AG04449 (cell line): ENCODE measurements at regions not wholly inside any gene's neighbourhood (a gene's known extent, or its start where the extent isn't known, plus 50 kb on each side); places are given as distances from the start of the nearest gene placed in this dataset.
"Not testable (repeated sequence)": the region's sequence is repeated elsewhere in the genome, so short reads cannot be mapped to it uniquely, and the experiment has no call there.

Source experiments
- CTCF ChIA-PET: fragments of 350-600 bp; formaldehyde crosslinking; extraction: SDS; loops from one replicate; lab custom pipeline; 2021; ENCODE audit warnings: antibody characterized with exemption; lab: Yijun Ruan, JAX
- POLR2A ChIA-PET: fragments of 400-600, 350-600 bp; formaldehyde crosslinking; extraction: SDS; loops from one replicate; lab custom pipeline; 2020; ENCODE audit warnings: antibody characterized with exemption, inconsistent platforms; lab: Yijun Ruan, JAX
- DNase-seq: peaks from one replicate; pipeline ENCODE4 v3.0.0-alpha.2; 2010; ENCODE audit warnings: low read depth, low spot score
- H3K4me3 ChIP-seq: 2 replicates; pipeline ENCODE4 v1.5.1; 2011; ENCODE audit warnings: low read depth, mild to moderate bottlenecking, control low read depth, low read length
- TF ChIP-seq, protein P1 (sequence below): IDR thresholded peaks from one replicate; pipeline ENCODE4 v1.5.1; 2011; ENCODE audit warnings: mild to moderate bottlenecking, moderate library complexity, low read length, control low read depth, inconsistent platforms; ENCODE audit not compliant: insufficient read depth; ENCODE audit errors: missing control alignments

DNA sequence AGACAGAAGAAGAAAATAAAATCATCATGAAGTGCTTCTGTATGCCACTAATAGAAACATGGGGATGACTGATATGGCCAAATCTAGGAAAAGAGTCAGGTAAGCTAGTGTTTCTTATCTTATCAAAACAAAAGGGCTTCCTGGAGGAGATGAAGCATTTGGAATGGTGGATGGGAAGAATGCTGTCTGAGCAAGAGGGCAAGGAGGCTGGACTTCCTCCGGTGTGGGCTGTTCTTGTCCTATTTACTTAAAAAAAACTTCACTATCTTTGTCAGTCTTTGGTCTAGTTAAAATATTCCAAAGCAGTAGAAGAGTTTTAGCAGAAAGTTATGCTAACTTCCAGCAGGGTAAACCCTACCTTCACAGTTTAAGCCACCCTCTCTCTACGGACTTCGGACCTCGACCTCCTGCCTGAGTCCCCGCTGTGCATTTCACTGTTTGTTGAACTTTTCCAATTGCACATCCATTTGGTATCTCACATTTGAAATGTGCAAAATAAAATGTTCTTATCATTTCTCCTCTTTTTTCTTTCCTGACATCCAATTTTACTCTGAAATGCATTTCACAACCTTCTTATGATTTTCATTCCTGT is 64.8 kb upstream of the TSPAN2 start:
- DNase-seq: no peak

DNA sequence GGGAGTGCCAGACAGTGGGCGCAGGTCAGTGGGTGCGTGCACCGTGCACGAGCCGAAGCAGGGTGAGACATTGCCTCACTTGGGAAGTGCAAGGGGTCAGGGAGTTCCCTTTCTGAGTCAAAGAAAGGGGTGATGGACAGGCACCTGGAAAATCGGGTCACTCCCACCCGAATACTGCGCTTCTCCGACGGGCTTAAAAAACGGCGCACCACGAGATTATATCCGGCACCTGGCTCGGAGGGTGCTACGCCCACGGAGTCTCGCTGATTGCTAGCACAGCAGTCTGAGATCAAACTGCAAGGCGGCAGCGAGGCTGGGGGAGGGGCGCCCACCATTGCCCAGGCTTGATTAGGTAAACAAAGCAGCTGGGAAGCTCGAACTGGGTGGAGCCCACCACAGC is 58.6 kb upstream of the TSPAN2 start:
- CTCF ChIA-PET: interaction anchor here (2.4 kb wide), 1 partner anchor 10 kb away, joined by 6 read pairs; no protein-coding TSS in a partner anchor
- POLR2A ChIA-PET, H3K4me3 ChIP-seq, DNase-seq: not testable (repeated sequence)

More for the DNA sequence above, 64.8 kb upstream of the TSPAN2 start:
- CTCF ChIA-PET: no interaction called here
- TF ChIP-seq, protein P1, sequence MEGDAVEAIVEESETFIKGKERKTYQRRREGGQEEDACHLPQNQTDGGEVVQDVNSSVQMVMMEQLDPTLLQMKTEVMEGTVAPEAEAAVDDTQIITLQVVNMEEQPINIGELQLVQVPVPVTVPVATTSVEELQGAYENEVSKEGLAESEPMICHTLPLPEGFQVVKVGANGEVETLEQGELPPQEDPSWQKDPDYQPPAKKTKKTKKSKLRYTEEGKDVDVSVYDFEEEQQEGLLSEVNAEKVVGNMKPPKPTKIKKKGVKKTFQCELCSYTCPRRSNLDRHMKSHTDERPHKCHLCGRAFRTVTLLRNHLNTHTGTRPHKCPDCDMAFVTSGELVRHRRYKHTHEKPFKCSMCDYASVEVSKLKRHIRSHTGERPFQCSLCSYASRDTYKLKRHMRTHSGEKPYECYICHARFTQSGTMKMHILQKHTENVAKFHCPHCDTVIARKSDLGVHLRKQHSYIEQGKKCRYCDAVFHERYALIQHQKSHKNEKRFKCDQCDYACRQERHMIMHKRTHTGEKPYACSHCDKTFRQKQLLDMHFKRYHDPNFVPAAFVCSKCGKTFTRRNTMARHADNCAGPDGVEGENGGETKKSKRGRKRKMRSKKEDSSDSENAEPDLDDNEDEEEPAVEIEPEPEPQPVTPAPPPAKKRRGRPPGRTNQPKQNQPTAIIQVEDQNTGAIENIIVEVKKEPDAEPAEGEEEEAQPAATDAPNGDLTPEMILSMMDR: no peak
- POLR2A ChIA-PET: no interaction called here
- no peak overlapping the region for H3K4me3 ChIP-seq

DNA sequence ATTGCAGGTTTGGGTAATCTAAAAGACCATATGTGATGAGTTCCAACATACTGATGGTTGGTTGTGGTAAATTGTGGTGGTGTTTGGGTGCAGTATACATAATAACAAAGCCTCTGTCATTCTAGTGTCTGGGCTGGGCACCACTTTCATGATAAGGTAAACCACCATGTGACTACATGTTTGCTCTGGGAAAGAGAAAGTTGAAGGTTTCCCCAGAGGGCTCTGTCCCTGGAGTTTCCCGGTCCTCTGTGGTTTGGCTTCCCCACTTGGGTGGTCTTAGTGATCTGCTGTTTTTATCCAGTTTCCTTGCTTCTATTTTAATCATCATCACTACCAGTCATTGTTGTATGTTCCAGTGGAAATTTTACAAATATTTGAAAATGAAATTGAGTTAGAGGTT is 55.9 kb upstream of the TSPAN2 start:
- POLR2A ChIA-PET: interaction anchor here (1.2 kb wide), 1 partner anchor 13 kb away, joined by 3 read pairs; no protein-coding TSS in a partner anchor

DNA sequence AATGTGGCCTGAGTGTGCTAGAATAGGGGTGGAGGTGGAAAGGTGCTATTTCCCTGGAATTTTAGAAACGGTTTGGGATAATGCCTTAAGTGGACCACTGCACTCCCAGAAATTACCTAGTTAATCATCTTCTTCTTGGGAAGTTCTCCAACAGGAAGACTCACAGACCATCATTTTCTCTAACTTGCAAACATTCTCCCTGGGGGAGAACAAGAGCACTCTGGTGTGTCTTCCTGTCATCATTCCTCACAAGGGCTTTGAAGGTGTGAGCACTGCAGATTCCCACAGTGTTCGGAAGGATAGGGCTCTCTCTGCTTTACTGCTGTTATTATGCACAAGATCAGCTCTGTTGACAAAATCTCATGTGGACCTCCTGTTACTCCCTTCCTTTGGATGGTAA is 54.9 kb upstream of the TSPAN2 start:
- ChIA-PET POLR2A (interaction anchor here (1.2 kb wide), 1 partner anchor 14 kb away, joined by 3 read pairs; no protein-coding TSS in a partner anchor), CTCF (interaction anchor here (1.6 to 10.2 kb wide), 4 partner anchors 16 to 450 kb away, joined by 5 to 199 read pairs (median 122); no protein-coding TSS in a partner anchor)
- TF ChIP-seq, protein P1: no peak

More for the DNA sequence above, 55.9 kb upstream of the TSPAN2 start:
- TF ChIP-seq, protein P1: no peak
- DNase-seq: no peak
- no peak overlapping the region for H3K4me3 ChIP-seq
- CTCF ChIA-PET: interaction anchor here (9.8 to 10.2 kb wide), 2 partner anchors 131 to 449 kb away, joined by 182 to 199 read pairs; no protein-coding TSS in a partner anchor

DNA sequence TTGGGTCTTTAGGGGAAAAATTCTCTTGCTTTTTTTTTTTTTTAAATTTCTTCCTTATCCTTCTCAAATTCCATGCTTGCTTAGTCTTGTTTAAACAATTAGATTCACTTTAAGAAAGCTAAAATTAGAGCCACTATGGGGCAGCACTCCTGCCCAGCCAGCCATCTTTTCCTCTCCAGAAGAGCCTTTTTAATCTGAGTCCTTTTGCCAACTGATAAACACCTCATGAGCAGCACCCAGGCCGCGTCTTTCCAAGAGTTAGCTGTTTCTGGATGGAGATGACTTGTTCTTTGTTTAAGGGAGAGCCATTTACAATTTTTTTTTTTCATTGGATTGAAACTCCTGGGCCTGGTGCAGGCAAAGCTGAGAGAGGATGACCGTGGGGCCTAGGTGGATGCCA is 53.3 kb upstream of the TSPAN2 start:
- DNase-seq: no peak
- ChIA-PET POLR2A (interaction anchor here (0.7 to 2.1 kb wide), 4 partner anchors 37 to 195 kb away, joined by 3 to 9 read pairs (median 4); partner anchors contain the start of gene NGF), CTCF (interaction anchor here (0.6 to 10.2 kb wide), 34 partner anchors 13 to 532 kb away, joined by 3 to 199 read pairs (median 4); no protein-coding TSS in a partner anchor)
- TF ChIP-seq, protein P1: peak; percentile 10
- H3K4me3 ChIP-seq: no peak overlapping the region

More for the DNA sequence above, 54.9 kb upstream of the TSPAN2 start:
- no peak for DNase-seq
- H3K4me3 ChIP-seq: no peak overlapping the region

DNA sequence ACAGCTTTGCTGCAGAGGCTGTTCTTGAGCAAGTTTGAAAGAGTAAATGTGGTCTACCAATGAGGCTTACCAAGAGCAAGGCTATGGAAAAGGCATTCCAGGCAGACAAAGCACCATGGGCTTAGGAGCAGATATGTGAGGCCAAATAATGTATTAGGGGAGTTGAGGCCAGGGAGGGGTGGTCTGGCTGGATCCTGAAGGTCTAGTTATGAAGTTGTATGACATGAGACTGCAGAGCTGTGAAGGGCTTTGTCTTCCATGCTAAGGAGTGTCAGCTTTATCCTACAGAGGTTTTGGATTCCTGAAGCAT is 51.8 kb upstream of the TSPAN2 start:
- TF ChIP-seq, protein P1: no peak
- CTCF ChIA-PET: interaction anchor here (1.0 to 10.2 kb wide), 13 partner anchors 16 to 453 kb away, joined by 3 to 199 read pairs (median 10); no protein-coding TSS in a partner anchor
- no peak overlapping the region for H3K4me3 ChIP-seq
- POLR2A ChIA-PET: interaction anchor here (0.7 to 2.1 kb wide), 5 partner anchors 38 to 196 kb away, joined by 3 to 9 read pairs (median 4); no protein-coding TSS in a partner anchor
- DNase-seq: no peak
